Fibroblast of mammary gland (primary cell): ENCODE measurements at regions not wholly inside any gene's neighbourhood (a gene's known extent, or its start where the extent isn't known, plus 50 kb on each side); places are given as distances from the start of the nearest gene placed in this dataset.

Source experiments
- DNase-seq: peaks from one replicate; pipeline ENCODE4 v3.0.0-alpha.2; 2010; ENCODE audit warnings: low read depth
- H3K4me3 ChIP-seq: 2 replicates; pipeline ENCODE4 v1.5.1; 2011; ENCODE audit warnings: low read depth, mild to moderate bottlenecking, low read length, moderate library complexity; ENCODE audit not compliant: control insufficient read depth
- TF ChIP-seq, protein P1 (sequence below): conservative IDR thresholded peaks from 2 replicates; pipeline ENCODE4 v1.5.1; 2011; ENCODE audit warnings: low read depth, low read length, inconsistent platforms; ENCODE audit not compliant: control insufficient read depth, insufficient read depth

DNA sequence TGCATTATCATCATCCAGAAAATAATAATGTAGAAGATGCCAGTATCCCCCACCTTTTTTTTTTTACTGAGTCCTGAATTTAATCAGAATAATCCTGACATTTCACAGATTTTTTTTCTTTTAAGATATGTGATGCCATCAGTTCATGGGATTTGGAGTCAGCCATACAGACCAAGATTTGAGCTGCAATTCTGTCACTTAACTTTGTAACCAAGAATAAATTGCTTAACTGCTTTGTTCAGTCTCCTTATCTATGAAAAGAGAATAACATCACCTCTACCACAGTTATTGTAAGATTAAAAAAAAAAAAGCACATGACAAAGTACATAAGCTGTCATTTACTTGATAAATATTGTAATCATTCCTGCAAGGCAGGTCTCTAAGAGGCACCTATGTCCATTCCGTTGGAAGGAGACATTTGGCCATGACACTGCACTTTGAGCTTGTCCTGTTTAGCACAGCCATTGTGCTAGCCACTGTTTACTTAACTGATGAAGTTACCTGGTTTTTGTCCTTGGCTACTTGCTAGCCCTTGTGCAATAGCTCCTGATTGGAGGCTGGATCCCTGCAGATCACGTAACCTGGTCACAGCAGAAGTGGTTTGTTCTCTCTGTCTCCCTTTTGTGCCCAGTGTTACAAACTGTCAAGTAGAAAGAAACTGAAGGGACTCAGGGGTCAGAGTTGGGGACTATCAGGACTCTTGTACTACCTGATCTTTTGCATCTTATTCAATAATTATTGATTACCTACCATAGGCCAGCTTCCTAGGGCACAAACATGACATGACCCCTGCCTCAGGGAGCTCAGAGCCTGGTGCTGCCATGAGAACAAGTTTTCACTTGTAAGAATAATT lies 306.0 kb downstream of the WDR72 start:
- TF ChIP-seq, protein P1, sequence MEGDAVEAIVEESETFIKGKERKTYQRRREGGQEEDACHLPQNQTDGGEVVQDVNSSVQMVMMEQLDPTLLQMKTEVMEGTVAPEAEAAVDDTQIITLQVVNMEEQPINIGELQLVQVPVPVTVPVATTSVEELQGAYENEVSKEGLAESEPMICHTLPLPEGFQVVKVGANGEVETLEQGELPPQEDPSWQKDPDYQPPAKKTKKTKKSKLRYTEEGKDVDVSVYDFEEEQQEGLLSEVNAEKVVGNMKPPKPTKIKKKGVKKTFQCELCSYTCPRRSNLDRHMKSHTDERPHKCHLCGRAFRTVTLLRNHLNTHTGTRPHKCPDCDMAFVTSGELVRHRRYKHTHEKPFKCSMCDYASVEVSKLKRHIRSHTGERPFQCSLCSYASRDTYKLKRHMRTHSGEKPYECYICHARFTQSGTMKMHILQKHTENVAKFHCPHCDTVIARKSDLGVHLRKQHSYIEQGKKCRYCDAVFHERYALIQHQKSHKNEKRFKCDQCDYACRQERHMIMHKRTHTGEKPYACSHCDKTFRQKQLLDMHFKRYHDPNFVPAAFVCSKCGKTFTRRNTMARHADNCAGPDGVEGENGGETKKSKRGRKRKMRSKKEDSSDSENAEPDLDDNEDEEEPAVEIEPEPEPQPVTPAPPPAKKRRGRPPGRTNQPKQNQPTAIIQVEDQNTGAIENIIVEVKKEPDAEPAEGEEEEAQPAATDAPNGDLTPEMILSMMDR, result no peak
- no peak overlapping the region for H3K4me3 ChIP-seq

DNA sequence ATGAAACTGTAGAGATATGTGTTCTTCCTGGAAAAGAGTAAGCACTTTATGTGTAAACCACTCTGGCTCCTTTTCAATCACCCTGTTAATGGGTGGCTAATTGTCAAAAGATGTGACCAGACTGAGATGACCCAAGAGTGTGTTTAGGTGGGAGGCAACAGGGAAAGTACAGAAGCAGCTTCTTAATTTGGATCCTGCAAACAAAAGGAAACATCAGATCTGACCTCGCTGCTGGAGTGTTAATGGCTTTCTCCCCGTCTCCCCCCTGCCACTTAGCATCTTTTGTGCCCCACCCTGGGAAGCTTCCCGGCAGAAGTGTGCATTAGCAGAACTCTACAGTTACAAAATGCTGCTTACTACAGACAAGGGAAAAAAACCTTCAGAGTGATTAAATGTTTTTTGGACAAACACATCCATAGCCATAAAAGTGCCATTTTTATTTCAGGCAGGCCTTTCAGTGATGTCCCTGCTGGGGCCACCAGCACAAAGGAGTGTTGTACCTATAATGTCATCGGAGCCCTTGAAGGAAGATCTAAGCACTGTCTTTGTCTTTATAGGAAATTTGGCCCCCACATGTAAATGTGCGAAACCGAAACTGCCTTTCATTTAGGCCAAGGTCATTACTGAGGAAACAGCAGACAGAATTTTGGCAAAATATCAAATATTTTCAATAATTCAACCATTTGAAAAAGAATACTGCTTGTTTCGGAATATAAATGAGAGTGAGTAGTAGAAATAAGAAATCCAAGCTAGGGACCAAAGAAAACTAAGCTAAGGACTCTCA lies 311.0 kb downstream of the WDR72 start:
- no peak for DNase-seq
- TF ChIP-seq, protein P1, result no peak
- H3K4me3 ChIP-seq, result no peak overlapping the region

More for the DNA sequence above, 306.0 kb downstream of the WDR72 start:
- DNase-seq, result no peak

DNA sequence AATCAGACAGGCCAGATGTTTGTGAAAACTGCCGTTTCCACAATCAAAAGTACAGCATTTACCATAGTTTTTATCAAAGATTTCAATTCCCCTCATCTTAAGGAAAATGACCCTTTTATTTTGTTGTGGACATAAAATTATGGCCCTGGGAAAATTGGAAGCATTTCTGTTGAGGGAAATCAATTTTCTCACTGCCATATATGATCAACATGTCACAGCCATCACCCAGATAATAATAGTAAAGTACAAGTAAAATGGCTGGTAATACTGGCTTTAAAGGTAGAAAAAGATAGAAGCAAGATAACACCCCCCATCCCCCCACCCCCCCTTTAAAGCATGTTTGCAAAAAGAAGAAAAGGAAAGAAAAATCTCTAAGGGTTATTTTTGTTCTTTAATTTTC lies 311.7 kb downstream of the WDR72 start:
- no peak for DNase-seq
- H3K4me3 ChIP-seq, result no peak overlapping the region
- TF ChIP-seq, protein P1, result no peak

DNA sequence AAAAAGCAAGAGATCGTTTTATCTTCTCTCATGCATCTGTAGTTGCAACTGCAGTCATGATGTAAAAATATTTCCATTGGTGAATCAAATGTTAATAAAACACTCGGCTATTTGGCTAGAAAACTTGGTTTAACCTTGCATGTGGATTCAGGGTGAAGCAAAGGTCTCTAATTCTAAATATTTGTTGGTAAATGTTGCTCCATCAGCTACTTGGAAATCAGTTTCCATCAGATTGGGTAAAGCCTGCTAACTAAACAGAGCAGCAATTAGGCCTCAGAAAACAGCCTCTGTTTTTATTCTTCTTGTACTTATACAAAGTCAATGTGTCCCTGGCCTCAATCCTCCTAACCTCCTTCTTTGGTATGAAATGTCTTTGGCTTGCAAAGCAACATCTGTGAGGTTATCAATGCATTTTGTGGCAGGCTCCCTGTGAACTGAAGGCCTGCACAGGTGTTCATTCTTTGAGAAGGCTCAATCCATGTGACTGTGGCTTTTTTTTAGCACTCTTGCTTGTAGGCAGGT lies 312.3 kb downstream of the WDR72 start:
- DNase-seq, result no peak
- TF ChIP-seq, protein P1, result no peak
- H3K4me3 ChIP-seq, result no peak overlapping the region

DNA sequence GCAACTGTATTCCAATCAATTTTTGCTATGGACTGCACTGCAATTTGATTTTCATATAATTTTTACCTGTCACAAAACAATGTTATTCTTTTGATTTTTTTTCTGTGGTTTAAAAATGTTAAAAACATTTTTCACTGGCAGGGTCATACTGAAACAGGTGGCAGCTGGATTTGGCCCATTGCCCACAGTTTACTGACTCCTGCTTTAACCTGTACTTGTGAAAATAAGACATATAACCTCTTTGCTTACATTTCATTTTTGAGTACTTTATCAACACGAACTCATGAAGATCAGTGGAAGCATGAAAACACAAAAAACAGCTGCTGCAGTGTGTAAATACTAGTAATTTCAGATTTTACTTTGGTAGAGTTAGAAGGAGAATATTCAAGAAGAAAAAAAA lies 313.1 kb downstream of the WDR72 start:
- no peak overlapping the region for H3K4me3 ChIP-seq
- TF ChIP-seq, protein P1, result no peak
- DNase-seq, result no peak

DNA sequence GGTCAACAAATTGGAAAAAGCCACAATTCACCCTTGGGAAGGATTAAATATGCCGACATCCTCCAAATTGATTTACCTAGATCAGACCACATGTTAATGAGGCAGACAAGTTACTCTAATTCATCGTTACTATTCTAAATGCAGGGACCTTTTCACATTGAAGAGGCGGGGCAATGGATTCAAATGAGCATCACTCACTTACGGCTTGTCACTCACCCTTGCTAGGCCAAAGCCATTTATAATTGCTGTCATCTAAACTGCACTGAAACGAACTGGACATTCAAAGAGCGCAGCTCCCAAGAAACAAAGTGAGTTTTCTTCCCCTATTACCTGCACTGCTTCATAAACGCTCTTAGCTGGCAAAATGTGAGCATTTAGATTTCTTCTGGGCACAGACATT lies 313.9 kb downstream of the WDR72 start:
- H3K4me3 ChIP-seq, result no peak overlapping the region
- TF ChIP-seq, protein P1, result no peak
- no peak for DNase-seq
